ENCODE measurements at regions not wholly inside any gene's neighbourhood (a gene's known extent, or its start where the extent isn't known, plus 50 kb on each side); places are given as distances from the start of the nearest gene placed in this dataset.

- TF ChIP-seq EZH2 (IDR thresholded peaks at IDR 0.05; ENCODE audit: insufficient read depth, poor library complexity, severe bottlenecking) (no peak), EZH2phosphoT487 (IDR thresholded peaks at IDR 0.05; ENCODE audit: insufficient read depth, low read depth) (no peak)
Measured at GRCh38 chr1:9421533-9421873, 117.8 kb upstream of the SLC25A33 start.

Data from GM23248 (cell line).